ENCODE measurements at regions not wholly inside any gene's neighbourhood (a gene's known extent, or its start where the extent isn't known, plus 50 kb on each side); places are given as distances from the start of the nearest gene placed in this dataset.
A peak's percentile ranks its signal among the peaks of the same experiment; 100 is the strongest.

- no peak for FAIRE-seq
These were observed 93.5 kb upstream of the STK39 start for GRCh38 chr2:168340931-168341330.

GRCh38 chr2:168343586-168343985 lies 96.2 kb upstream of the STK39 start:
- no peak for FAIRE-seq

DNA sequence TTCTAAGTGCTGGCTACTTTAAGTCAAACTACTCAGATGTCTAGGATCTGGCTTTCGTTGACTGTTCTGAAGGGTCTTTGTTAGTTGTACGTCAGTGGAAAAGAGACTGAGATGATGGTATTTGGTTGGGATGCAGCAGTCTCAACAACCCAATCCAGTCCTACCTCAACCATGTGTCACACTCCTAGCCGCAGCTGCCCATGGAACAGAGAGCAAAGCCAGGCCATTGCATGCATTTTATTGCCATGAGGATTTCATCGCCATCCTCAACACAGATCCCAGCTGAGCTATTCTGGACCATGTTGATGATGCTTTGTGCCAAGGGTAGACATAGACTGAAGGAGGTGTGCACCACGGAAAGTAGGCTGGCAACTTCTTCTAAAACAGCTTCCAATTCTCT lies 97.3 kb upstream of the STK39 start:
- no peak for FAIRE-seq

- no peak for FAIRE-seq
These were observed 98.2 kb upstream of the STK39 start for GRCh38 chr2:168345601-168346000.

- FAIRE-seq, result peak; percentile 83
These were observed 99.5 kb upstream of the STK39 start for GRCh38 chr2:168346725-168347477.

- FAIRE-seq, result no peak
These were observed 100.7 kb upstream of the STK39 start for GRCh38 chr2:168348076-168348475.

GRCh38 chr2:168350380-168350779 lies 103.0 kb upstream of the STK39 start:
- no peak for FAIRE-seq

- no peak for FAIRE-seq
These were observed 102.8 kb upstream of the CERS6 start for GRCh38 chr2:168353251-168353650.

GRCh38 chr2:168354499-168354898 lies 101.6 kb upstream of the CERS6 start:
- no peak for FAIRE-seq

DNA sequence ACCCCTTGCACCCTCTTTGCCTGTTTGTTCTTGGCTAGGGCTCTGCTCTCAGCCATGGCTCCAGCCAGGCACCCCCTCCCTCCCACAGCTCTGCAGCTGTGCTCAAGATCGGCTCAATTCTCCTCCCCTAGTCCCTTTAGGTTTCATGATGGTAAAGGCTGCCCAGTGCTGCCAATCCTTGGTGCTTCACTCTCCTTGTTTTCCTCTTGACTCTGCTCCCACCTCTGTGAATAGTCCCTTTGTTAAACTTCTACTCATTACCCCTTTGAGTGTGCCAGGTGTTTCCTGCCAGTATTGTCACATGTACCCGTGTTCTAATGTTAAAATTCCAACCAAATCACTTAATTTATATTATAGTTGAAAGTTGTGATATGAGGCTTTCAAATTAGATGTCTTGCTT lies 101.0 kb upstream of the CERS6 start:
- no peak for FAIRE-seq

DNA sequence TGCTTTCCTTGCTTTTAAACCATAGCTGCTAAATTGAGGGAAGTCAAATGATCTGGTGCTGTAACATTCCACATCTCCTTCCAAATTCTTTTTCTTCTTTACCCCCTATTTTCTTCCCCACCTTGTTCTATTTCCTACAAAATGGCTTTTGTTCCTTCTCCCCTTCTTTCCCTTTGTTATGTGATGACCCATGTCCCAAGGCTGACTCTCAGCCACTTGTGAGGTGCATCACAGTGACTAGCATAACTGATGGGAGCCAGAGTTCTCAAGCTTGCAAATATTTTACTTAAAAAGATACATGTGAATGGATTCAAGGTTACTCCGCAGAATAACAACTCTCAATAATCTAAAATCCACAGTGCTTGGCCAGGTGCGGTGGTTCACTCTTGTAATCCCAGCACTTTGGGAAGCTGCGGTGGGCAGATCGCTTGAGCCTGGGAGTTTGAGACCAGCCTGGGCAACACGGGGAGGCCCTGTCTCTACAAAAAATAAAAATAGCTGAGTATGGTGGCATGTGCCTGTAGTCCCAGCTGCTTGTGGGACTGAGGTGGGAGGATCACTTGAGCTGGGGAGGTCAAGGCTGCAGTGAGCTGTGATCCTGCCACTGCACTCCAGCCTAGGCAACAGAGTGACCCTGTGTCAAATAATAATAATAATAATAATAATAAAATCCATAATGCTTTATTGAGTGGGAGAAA lies 100.1 kb upstream of the CERS6 start:
- no peak for FAIRE-seq

DNA sequence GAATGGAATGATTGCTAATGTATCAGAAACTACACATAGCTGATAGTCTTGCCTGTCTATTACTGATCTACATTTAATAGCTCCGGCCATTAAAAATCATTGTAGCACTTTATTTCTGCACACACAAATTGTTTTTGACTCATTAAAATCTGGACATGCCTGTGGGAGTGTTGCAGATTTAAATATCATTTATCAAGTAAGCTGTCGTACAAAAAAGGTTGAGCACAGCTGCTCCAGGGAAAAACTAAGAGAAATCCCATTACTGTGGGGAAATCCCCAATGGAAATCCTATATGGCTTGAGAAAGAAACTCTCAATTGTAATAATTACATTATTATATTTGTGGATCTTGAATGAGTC lies 99.6 kb upstream of the CERS6 start:
- FAIRE-seq, result no peak

GRCh38 chr2:168357797-168358472 lies 98.1 kb upstream of the CERS6 start:
- FAIRE-seq, result no peak

DNA sequence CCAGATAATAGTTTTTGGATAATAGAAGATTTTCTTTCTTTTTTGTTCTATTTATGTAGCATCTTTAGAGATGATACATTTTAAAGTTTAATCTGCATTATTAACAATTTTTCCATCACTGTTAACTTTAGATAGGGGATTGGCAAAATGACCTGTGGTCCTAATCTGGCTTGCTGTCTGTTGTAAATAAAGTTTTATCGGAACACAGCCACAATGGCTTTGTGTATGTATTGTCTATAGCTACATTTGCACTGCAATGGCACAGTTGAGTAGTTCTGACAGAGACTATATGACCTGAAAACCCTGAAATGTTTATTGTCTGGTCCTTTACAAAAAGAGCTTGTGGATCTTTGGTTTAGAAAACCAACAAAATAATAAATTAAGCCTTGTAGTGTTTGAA lies 97.0 kb upstream of the CERS6 start:
- FAIRE-seq, result no peak

DNA sequence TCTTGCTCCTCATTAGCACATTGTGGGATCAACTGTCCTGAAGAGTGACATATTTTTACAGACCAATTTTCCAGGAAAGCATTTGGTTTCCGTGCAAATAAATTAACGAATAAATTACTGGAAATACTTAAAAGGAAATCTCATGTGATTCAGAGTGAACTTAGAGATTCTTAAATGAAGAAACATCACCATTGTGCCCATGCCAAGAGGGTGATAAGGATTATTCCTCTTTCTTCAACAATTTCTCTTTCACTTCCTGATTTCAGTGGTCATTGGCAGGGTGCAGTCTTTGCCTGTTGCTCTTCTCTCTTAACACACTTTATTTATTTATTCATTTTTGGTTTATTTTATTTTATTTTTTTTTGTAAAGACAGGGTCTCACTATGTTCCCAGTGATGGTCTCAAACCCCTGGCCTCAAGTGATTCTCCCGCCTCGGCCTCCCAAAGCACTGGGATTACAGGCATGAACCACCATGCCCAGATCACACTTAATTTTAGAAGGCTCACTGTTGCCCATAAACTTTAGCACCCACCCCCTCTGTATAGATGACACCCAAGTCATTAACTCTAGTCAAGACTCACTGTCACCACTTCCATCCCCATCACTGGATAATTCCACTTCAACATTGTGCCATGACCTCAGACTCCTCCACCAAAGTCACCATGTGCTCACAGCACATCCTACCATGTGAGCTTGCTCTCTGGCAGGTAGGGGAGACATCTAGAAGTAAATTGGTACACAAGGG lies 92.6 kb upstream of the CERS6 start:
- FAIRE-seq, result no peak

GRCh38 chr2:168365094-168365621 lies 90.9 kb upstream of the CERS6 start:
- no peak for FAIRE-seq

GRCh38 chr2:168369031-168369430 lies 87.0 kb upstream of the CERS6 start:
- FAIRE-seq, result no peak

- no peak for FAIRE-seq
These were observed 84.6 kb upstream of the CERS6 start for GRCh38 chr2:168371273-168372019.

GRCh38 chr2:168373468-168373867 lies 82.6 kb upstream of the CERS6 start:
- FAIRE-seq, result no peak

DNA sequence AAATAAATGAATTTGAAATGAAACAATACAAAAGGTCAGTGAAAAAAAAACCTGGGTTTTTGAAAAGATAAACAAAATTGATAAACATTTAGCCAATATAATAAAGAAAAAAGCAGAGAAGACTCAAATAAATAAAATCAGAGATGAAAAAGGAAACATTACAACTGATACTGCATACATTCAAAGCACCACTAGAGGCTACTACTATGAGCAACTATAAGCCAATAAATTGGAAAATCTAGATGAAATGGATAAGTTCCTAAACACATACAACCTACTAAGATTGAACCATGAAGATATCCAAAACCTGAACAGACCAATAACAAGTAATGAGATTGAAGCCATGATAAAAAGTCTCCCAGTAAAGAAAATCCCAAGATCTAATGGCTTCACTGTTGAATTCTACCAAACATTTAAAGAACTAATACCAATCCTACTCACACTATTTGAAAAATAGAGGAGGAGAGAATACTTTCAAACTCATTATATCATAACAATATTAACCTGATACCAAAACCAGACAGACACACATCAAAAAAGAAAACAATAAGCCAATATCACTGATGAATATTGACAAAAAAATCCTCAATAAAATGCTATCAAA lies 80.8 kb upstream of the CERS6 start:
- peak; percentile 57 for FAIRE-seq

- FAIRE-seq, result no peak
These were observed 77.0 kb upstream of the CERS6 start for GRCh38 chr2:168378960-168379669.

All from G401.6 (cell line).